GM19238 (cell line): ENCODE measurements at regions not wholly inside any gene's neighbourhood (a gene's known extent, or its start where the extent isn't known, plus 50 kb on each side); places are given as distances from the start of the nearest gene placed in this dataset.
"Not testable (repeated sequence)": the region's sequence is repeated elsewhere in the genome, so short reads cannot be mapped to it uniquely, and the experiment has no call there.

Source experiments
- DNase-seq: peaks from one replicate; pipeline ENCODE4 v3.0.0; 2011; ENCODE audit warnings: low spot score; ENCODE audit not compliant: insufficient read length

- not testable (repeated sequence) for DNase-seq
Observed at GRCh38 chr2:101645886-101646285, 51.6 kb upstream of the MAP4K4 start.

GRCh38 chr2:101644842-101645383 is 52.6 kb upstream of the MAP4K4 start:
- no peak for DNase-seq

- DNase-seq, result no peak
Observed at GRCh38 chr2:101643004-101643524, 54.4 kb upstream of the MAP4K4 start.

GRCh38 chr2:101638817-101639605 is 58.5 kb upstream of the MAP4K4 start:
- DNase-seq, result no peak

GRCh38 chr2:101638181-101638711 is 59.3 kb upstream of the MAP4K4 start:
- DNase-seq, result no peak

GRCh38 chr2:101630224-101630949 is 67.1 kb upstream of the MAP4K4 start:
- DNase-seq, result no peak

GRCh38 chr2:101628030-101628392 is 69.5 kb upstream of the MAP4K4 start:
- no peak for DNase-seq

GRCh38 chr2:101627285-101628029 is 70.0 kb upstream of the MAP4K4 start:
- no peak for DNase-seq

GRCh38 chr2:101625814-101626213 is 71.7 kb upstream of the MAP4K4 start:
- DNase-seq, result not testable (repeated sequence)

- DNase-seq, result no peak
Observed at GRCh38 chr2:101625387-101625786, 72.1 kb upstream of the MAP4K4 start.

- DNase-seq, result no peak
Observed at GRCh38 chr2:101624706-101625332, 72.7 kb upstream of the MAP4K4 start.

- DNase-seq, result peak; percentile 27
Observed at GRCh38 chr2:101623031-101623521, 74.4 kb upstream of the MAP4K4 start.

- DNase-seq, result peak; percentile 39
Observed at GRCh38 chr2:101622210-101623030, 75.1 kb upstream of the MAP4K4 start.

GRCh38 chr2:101619191-101619591 is 78.3 kb upstream of the MAP4K4 start:
- no peak for DNase-seq

GRCh38 chr2:101617796-101618195 is 79.7 kb upstream of the MAP4K4 start:
- DNase-seq, result no peak

- DNase-seq, result no peak
Observed at GRCh38 chr2:101617188-101617587, 80.3 kb upstream of the MAP4K4 start.

- no peak for DNase-seq
Observed at GRCh38 chr2:101614127-101614759, 83.3 kb upstream of the MAP4K4 start.

- no peak for DNase-seq
Observed at GRCh38 chr2:101613056-101613704, 84.3 kb upstream of the MAP4K4 start.

GRCh38 chr2:101612019-101612418 is 85.5 kb upstream of the MAP4K4 start:
- DNase-seq, result no peak
